AG04449 (cell line): ENCODE measurements at regions not wholly inside any gene's neighbourhood (a gene's known extent, or its start where the extent isn't known, plus 50 kb on each side); places are given as distances from the start of the nearest gene placed in this dataset.

Source experiments
- CTCF ChIA-PET: fragments of 350-600 bp; formaldehyde crosslinking; extraction: SDS; loops from one replicate; lab custom pipeline; 2021; ENCODE audit warnings: antibody characterized with exemption; lab: Yijun Ruan, JAX
- POLR2A ChIA-PET: fragments of 400-600, 350-600 bp; formaldehyde crosslinking; extraction: SDS; loops from one replicate; lab custom pipeline; 2020; ENCODE audit warnings: antibody characterized with exemption, inconsistent platforms; lab: Yijun Ruan, JAX
- DNase-seq: peaks from one replicate; pipeline ENCODE4 v3.0.0-alpha.2; 2010; ENCODE audit warnings: low read depth, low spot score
- H3K4me3 ChIP-seq: 2 replicates; pipeline ENCODE4 v1.5.1; 2011; ENCODE audit warnings: low read depth, mild to moderate bottlenecking, control low read depth, low read length
- TF ChIP-seq, protein P1 (sequence below): IDR thresholded peaks from one replicate; pipeline ENCODE4 v1.5.1; 2011; ENCODE audit warnings: mild to moderate bottlenecking, moderate library complexity, low read length, control low read depth, inconsistent platforms; ENCODE audit not compliant: insufficient read depth; ENCODE audit errors: missing control alignments

DNA sequence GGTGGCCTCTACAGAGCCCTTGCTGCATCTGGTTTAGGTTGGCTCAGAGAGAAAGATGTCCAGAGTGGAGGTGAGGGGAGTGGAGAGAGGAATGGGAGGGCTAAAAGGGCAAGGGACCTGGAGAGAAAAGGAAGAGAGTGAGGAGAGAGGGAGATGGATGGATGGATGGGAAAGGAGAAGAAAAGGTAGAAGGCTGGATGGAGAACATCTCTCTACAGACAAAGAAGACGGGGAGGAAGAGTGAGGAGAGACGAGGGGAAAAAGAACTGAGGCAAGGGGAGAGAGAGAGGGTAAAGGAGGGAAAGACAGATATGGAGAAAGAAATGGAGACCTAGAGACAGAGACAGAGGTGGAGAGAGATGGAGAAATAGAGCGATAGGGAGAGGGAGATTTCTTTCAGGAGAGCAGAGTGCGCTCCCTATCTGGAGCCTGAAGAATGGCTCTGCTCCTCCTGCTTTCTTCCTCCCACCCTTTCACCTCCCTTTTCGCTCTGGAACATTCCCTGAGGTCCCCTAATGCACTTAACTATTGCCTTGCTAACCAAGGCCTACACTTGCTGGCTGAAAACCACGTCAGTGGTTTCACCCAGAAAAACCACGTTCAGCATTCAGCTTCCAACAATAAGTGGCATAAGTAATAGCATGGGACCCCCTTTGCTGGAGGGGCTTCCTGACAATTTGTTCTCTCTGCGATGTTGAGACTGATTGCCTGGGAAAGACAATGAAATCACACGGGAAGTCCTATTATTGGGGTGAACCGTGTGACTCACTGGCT lies 286.3 kb downstream of the CDH26 start:
- TF ChIP-seq, protein P1, sequence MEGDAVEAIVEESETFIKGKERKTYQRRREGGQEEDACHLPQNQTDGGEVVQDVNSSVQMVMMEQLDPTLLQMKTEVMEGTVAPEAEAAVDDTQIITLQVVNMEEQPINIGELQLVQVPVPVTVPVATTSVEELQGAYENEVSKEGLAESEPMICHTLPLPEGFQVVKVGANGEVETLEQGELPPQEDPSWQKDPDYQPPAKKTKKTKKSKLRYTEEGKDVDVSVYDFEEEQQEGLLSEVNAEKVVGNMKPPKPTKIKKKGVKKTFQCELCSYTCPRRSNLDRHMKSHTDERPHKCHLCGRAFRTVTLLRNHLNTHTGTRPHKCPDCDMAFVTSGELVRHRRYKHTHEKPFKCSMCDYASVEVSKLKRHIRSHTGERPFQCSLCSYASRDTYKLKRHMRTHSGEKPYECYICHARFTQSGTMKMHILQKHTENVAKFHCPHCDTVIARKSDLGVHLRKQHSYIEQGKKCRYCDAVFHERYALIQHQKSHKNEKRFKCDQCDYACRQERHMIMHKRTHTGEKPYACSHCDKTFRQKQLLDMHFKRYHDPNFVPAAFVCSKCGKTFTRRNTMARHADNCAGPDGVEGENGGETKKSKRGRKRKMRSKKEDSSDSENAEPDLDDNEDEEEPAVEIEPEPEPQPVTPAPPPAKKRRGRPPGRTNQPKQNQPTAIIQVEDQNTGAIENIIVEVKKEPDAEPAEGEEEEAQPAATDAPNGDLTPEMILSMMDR, result no peak
- no peak for DNase-seq
- ChIA-PET POLR2A (no interaction called here), CTCF (interaction anchor here (1.4 to 1.9 kb wide), 3 partner anchors 18 to 34 kb away, joined by 5 to 8 read pairs (median 6); no protein-coding TSS in a partner anchor)
- no peak overlapping the region for H3K4me3 ChIP-seq

- CTCF ChIA-PET, result interaction anchor here (7.0 kb wide), 1 partner anchor 16 kb away, joined by 62 read pairs; no protein-coding TSS in a partner anchor
- TF ChIP-seq, protein P1, result no peak
- no peak for DNase-seq
- POLR2A ChIA-PET, result no interaction called here
- H3K4me3 ChIP-seq, result no peak overlapping the region
These were observed 288.5 kb downstream of the CDH26 start for GRCh38 chr20:60246751-60247150.

DNA sequence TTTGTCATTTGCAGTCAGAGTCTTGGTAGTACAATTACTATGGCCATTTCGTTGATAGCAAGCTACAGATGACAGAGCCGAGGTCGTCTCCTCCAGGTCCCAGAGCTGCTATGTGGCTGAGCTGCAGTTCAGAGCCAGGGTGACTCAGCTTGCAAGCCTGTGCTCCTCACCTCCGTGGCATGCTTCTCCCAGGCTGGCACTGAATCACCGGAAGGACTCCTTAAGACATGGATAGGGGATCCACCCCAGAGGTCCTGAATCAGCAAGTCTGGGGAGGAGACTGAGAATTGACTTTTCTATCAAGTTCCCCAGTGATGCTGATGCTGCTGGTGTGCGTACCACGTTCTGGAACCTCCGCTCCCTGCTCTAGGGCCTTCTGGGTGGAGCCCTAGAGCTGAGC lies 291.2 kb downstream of the CDH26 start:
- peak; percentile 86 for DNase-seq
- H3K4me3 ChIP-seq, result no peak overlapping the region
- POLR2A ChIA-PET, result interaction anchor here (1.1 to 1.2 kb wide), 2 partner anchors 186 to 937 kb away, joined by 3 to 6 read pairs; no protein-coding TSS in a partner anchor
- TF ChIP-seq, protein P1, result no peak
- CTCF ChIA-PET, result interaction anchor here (0.7 to 7.0 kb wide), 4 partner anchors 14 to 257 kb away, joined by 3 to 62 read pairs (median 6); no protein-coding TSS in a partner anchor

- no peak overlapping the region for H3K4me3 ChIP-seq
- no peak for DNase-seq
- TF ChIP-seq, protein P1, result no peak
- CTCF ChIA-PET, result interaction anchor here (7.0 kb wide), 1 partner anchor 13 kb away, joined by 62 read pairs; no protein-coding TSS in a partner anchor
- POLR2A ChIA-PET, result interaction anchor here (1.2 kb wide), 1 partner anchor 936 kb away, joined by 3 read pairs; no protein-coding TSS in a partner anchor
These were observed 292.0 kb downstream of the CDH26 start for GRCh38 chr20:60250251-60250650.

GRCh38 chr20:60252866-60253265 lies 294.6 kb downstream of the CDH26 start:
- CTCF ChIA-PET, result interaction anchor here (0.7 to 7.0 kb wide), 3 partner anchors 10 to 42 kb away, joined by 3 to 62 read pairs (median 5); no protein-coding TSS in a partner anchor
- TF ChIP-seq, protein P1, result no peak
- H3K4me3 ChIP-seq, result no peak overlapping the region
- DNase-seq, result no peak
- POLR2A ChIA-PET, result no interaction called here

- TF ChIP-seq, protein P1, result no peak
- DNase-seq, result no peak
- H3K4me3 ChIP-seq, result no peak overlapping the region
- ChIA-PET POLR2A (no interaction called here), CTCF (interaction anchor here (1.5 to 7.0 kb wide), 2 partner anchors 10 to 42 kb away, joined by 5 to 62 read pairs; no protein-coding TSS in a partner anchor)
These were observed 295.2 kb downstream of the CDH26 start for GRCh38 chr20:60253471-60253870.
